ENCODE measurements at regions not wholly inside any gene's neighbourhood (a gene's known extent, or its start where the extent isn't known, plus 50 kb on each side); places are given as distances from the start of the nearest gene placed in this dataset.

DNA sequence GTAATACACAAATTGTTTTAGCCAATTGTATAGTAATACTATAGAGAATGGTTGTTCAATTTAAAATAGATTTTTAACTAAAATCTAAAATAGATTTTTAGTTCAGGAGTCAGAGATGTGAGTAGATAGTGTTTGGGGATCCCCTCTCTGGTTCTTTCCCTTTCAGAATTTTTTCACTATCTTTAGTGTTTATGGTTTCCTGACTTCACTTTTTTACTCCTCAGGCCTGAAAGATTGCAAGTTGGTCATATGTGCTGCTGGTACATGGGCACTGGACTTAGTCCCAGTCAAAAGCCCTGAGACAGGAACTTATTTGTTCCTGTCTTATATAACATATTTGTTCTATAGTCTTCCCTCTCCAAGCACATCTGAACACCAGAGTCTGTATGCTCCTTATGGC, 96.8 kb upstream of the ATP1B1 start:
- peak; percentile 36 for FAIRE-seq
- no peak for DNase-seq (ENCODE audit: insufficient read length)
- TF ChIP-seq POLR2A (IDR thresholded peaks at IDR 0.05; ENCODE audit: low read depth, low read length) (no peak), TAF1 (IDR thresholded peaks at IDR 0.05; ENCODE audit: borderline replicate concordance, low read depth, low read length) (no peak)

DNA sequence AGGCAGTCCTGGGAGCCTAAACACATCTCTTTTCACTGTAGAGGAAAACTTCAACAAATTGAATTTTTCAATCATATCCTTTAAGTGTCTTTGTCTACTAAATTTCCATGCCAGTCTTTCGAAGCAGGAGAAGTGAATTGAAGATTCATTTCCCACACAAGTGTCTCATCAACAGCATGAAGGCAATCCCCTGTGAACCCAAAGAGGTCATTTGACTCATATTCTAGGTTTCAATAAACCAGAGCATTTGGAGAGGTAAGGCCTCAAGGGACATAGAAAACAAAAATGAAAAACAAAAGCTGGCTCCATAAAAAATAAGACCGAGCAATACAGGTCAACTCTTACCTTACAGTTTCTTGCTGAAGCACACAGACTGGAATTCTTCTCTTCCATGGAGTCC, 94.1 kb upstream of the ATP1B1 start:
- DNase-seq (ENCODE audit: insufficient read length) (no peak), FAIRE-seq (peak; percentile 72)
- TF ChIP-seq TAF1 (IDR thresholded peaks at IDR 0.05; ENCODE audit: borderline replicate concordance, low read depth, low read length) = no peak
- no peak for TF ChIP-seq POLR2A (IDR thresholded peaks at IDR 0.05; ENCODE audit: low read depth, low read length)
- TF ChIP-seq POLR2AphosphoS5 (IDR thresholded peaks at IDR 0.05; ENCODE audit: low read depth, low read length) = no peak

DNA sequence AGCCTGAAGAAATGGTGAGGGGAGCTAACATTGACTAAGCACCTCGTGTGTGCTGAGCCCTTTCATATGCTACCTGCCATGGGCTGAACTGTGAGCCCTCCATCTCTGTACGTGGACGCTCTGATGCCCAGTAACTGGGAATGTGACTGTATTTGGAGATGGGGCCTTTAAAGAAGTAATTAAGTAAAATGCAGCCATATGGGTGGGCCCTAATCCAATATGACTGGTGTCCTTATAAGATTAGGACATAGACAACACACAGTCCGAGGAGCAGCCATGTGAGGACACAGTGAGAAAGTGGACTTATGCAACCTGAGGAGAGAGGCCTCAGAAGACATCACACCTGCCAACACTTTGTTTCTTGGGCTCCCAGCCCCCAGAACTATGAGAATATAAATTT, 92.7 kb upstream of the ATP1B1 start:
- DNase-seq (ENCODE audit: insufficient read length) (no peak), FAIRE-seq (no peak)
- no peak for TF ChIP-seq POLR2AphosphoS5 (IDR thresholded peaks at IDR 0.05; ENCODE audit: low read depth, low read length)

DNA sequence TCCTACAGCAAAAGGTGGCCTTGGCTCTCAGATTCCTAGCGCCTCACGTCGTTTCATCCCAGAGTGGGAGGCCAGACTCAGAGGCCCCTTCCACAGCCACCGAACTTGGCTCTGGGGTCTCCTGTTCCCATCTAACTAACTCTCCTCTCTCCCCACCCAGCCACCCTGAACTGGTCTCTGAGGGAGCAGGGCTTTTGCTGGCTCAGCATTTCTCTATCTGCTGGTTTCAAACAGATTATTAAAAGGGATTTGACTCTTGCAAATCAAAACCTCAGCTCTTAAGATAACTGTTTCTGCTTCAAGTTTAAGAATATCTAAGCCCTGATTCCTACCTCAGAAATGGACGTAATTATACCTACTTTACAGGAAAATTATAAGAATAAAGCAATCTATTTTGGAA, 91.0 kb upstream of the ATP1B1 start:
- no peak for DNase-seq (ENCODE audit: insufficient read length)
- FAIRE-seq = no peak
- no peak for TF ChIP-seq POLR2A (IDR thresholded peaks at IDR 0.05; ENCODE audit: low read depth, low read length)
- TF ChIP-seq POLR2AphosphoS5 (IDR thresholded peaks at IDR 0.05; ENCODE audit: low read depth, low read length) = no peak
- no peak for TF ChIP-seq TAF1 (IDR thresholded peaks at IDR 0.05; ENCODE audit: borderline replicate concordance, low read depth, low read length)

DNA sequence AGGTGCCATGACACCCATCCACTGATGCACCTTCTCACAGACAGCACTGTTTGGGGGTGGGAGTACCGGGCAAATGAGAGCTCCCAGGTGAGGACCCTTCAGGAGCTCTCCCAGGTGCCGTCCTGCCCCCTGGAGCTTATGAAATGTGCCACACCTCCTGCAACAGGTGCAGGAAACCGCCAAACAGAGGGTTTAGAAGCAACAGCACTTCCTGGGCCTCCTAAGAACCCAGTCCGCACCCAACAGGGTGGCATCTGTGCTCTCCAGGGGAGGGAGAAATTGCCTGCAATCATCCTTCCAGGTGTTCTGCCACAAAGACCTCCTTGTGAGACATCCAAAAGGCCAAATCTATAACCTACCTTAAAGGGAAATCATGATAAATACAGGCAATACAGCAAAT, 87.7 kb upstream of the ATP1B1 start:
- FAIRE-seq (no peak), DNase-seq (ENCODE audit: insufficient read length) (no peak)
- no peak for TF ChIP-seq POLR2AphosphoS5 (IDR thresholded peaks at IDR 0.05; ENCODE audit: low read depth, low read length)
- TF ChIP-seq POLR2A (IDR thresholded peaks at IDR 0.05; ENCODE audit: low read depth, low read length) = no peak
- TF ChIP-seq TAF1 (IDR thresholded peaks at IDR 0.05; ENCODE audit: borderline replicate concordance, low read depth, low read length) = no peak

DNA sequence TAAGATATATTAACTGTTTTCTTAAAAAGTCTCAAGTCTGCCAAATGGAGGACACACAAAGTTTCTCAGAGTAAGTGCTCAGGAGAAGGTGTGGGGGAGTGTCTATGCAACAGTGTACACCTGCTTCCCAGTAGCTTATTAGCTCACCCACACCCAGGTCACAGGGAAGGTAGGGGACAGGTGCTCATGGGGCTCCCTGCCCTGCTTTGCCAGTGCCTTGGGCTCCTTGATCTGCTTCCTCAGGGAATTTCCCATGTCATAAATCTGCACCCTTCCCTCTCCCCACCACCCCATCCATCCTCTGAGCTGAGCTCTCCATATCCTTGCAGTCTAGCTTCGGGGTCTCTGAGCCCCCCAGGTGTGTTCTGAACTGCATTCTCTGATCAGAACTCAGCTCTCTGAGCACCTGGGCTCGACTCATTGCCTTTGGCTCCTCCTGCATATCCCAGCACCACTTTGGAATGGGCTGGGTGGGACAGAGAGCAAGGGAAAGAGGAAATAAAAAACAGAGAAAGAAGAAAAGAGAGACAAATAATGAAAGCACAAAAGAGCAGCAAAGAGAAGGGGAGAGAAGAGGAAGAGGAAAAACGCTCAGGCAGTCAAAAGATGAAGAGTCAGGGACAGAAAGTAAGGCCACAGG, 87.0 kb upstream of the ATP1B1 start:
- FAIRE-seq (no peak), DNase-seq (ENCODE audit: insufficient read length) (no peak)
- TF ChIP-seq POLR2AphosphoS5 (IDR thresholded peaks at IDR 0.05; ENCODE audit: low read depth, low read length) = no peak
- no peak for TF ChIP-seq TAF1 (IDR thresholded peaks at IDR 0.05; ENCODE audit: borderline replicate concordance, low read depth, low read length)
- no peak for TF ChIP-seq POLR2A (IDR thresholded peaks at IDR 0.05; ENCODE audit: low read depth, low read length)

DNA sequence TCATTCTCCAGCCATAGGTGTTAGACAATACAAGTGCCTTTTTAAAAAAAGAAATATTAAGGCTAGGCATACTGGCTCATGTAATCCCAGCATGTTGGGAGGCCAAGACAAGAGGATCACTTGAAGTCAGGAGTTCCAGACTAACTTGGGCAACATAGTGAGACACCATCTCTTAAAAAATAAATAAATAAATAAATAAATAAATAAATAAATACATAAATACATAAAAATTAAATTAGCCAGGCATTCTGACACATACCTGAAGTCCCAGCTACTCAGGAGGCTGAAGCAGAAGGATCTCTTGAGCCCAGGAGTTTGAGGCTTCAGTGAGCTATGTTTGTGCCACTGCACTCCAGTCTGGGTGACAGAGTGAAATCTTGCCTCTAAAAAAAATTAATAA, 85.8 kb upstream of the ATP1B1 start:
- no peak for TF ChIP-seq POLR2A (IDR thresholded peaks at IDR 0.05; ENCODE audit: low read depth, low read length)
- DNase-seq (ENCODE audit: insufficient read length) (no peak), FAIRE-seq (no peak)

DNA sequence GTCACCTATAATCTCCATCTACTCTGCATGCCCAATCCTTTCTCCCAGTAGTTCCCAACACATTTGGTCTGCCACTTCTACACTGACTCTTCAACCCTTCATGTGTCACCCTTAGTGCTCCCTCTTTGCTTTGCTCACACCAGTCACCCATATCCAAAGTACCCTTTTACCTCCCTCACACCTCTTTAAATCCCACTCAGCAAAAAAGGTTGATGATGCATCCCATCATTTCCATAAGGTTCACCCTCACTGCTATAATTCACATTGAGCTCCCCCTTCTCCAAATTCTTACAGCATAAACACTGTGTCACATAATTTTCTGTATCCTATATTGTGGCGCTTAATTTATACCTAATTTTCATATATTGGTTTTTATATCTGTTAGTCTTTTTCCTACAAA, 83.8 kb upstream of the ATP1B1 start:
- DNase-seq (ENCODE audit: insufficient read length) (no peak), FAIRE-seq (no peak)
- TF ChIP-seq TAF1 (IDR thresholded peaks at IDR 0.05; ENCODE audit: borderline replicate concordance, low read depth, low read length) (no peak), POLR2A (IDR thresholded peaks at IDR 0.05; ENCODE audit: low read depth, low read length) (no peak), POLR2AphosphoS5 (IDR thresholded peaks at IDR 0.05; ENCODE audit: low read depth, low read length) (no peak)

DNA sequence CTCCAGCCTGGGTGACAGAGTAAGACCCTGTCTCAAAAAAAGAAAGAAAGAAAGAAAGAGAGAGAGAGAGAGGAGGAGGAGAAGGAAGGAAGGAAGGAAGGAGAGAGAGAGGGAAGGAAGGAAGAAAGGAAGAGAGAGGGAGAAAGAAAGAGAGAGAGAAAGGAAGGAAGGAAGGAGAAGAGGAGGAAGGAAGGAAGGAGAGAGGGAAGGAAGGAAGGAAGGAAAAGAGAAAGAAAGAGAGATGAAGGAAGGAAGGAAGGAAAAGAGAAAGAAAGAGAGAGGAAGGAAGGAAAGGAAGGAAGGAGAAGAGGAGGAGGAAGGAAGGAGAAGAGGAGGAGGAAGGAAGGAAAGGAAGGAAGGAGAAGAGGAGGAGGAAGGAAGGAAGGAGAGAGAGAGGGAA, 82.2 kb upstream of the ATP1B1 start:
- FAIRE-seq (no peak), DNase-seq (ENCODE audit: insufficient read length) (no peak)
- TF ChIP-seq TAF1 (IDR thresholded peaks at IDR 0.05; ENCODE audit: borderline replicate concordance, low read depth, low read length) = no peak
- TF ChIP-seq POLR2A (IDR thresholded peaks at IDR 0.05; ENCODE audit: low read depth, low read length) = no peak
- TF ChIP-seq POLR2AphosphoS5 (IDR thresholded peaks at IDR 0.05; ENCODE audit: low read depth, low read length) = no peak

DNA sequence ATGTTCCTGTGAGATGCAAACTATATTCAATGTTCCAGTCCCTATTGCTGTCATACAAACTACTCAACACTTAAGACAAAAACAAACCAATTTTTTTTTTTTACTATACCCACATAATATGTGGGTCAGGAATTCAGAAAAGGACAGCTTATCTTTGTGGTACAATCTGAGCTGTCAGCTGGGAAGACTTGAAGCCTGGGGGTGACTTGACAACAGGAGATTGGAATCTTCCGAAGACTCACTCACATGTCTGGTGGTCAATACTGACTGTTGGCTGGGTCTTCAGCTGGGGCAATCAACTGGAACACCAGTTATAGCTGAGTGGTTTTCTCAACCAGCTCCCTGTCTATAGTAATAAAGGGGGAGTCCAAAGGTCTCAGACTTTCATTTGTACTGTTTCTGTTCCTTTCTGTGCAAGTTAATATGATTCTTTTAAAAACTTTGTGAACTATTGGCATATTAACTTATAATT, 81.7 kb upstream of the ATP1B1 start:
- DNase-seq (ENCODE audit: insufficient read length) (peak; percentile 26), FAIRE-seq (peak; percentile 78)
- TF ChIP-seq POLR2A (IDR thresholded peaks at IDR 0.05; ENCODE audit: low read depth, low read length) (no peak), TAF1 (IDR thresholded peaks at IDR 0.05; ENCODE audit: borderline replicate concordance, low read depth, low read length) (no peak), POLR2AphosphoS5 (IDR thresholded peaks at IDR 0.05; ENCODE audit: low read depth, low read length) (no peak)

DNA sequence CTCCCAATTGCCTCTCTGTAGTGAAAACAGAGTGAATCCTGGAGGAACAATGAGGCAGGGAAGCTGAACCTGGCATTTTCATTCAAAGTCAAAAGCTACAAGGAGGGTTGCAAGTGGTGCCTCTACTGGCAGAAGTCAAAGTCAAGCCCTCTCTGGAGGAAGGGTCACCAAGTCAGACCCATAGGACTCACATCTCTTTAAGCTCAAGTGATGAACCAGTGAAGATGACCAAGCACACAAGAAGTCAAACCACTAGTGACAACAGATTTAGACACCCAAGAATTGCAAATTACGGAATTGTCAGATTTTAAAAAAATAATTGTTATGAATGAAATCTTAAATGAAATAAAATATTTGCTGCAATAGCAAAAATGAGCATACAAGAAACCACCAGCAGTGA, 81.1 kb upstream of the ATP1B1 start:
- DNase-seq (ENCODE audit: insufficient read length) = no peak
- no peak for FAIRE-seq
- TF ChIP-seq TAF1 (IDR thresholded peaks at IDR 0.05; ENCODE audit: borderline replicate concordance, low read depth, low read length) (no peak), POLR2AphosphoS5 (IDR thresholded peaks at IDR 0.05; ENCODE audit: low read depth, low read length) (no peak), POLR2A (IDR thresholded peaks at IDR 0.05; ENCODE audit: low read depth, low read length) (no peak)

DNA sequence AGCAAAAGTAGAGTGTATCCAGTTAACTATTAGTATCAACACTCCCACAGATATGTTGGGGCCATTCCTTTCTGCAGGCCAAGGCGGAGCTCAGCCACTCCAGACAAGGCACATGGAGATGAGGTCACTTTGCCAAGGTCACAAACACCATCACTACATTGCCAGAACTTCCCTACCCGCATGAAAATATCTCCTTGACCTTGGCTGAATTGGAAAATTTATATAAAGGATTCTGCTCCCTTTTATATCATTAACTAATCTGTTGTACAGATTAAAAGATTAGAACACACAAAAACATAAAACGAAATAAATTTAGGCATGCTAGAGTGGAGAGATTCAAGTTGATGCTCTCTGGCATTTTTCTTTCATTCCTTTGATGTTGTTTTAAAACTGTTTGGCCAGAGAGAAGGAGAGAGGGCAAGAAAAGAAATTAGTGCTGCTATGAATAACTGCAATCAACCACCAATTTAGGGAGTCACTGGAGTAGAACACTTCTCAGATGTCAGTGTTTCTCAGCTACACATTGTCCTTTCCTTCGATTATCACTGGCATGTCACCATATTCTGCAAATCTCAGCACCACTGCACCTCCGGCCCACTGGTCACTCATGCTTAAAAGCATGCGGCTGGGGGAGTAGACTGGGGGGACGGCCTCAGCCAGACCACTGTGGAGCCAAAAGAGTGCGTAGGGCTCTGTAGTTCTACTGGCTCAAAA, 78.7 kb upstream of the ATP1B1 start:
- TF ChIP-seq POLR2AphosphoS5 (IDR thresholded peaks at IDR 0.05; ENCODE audit: low read depth, low read length) (no peak), POLR2A (IDR thresholded peaks at IDR 0.05; ENCODE audit: low read depth, low read length) (no peak), TAF1 (IDR thresholded peaks at IDR 0.05; ENCODE audit: borderline replicate concordance, low read depth, low read length) (no peak)
- peak; percentile 40 for FAIRE-seq
- DNase-seq (ENCODE audit: insufficient read length) = no peak
